GM19238 (cell line): ENCODE measurements at regions not wholly inside any gene's neighbourhood (a gene's known extent, or its start where the extent isn't known, plus 50 kb on each side); places are given as distances from the start of the nearest gene placed in this dataset.
"Not testable (repeated sequence)": the region's sequence is repeated elsewhere in the genome, so short reads cannot be mapped to it uniquely, and the experiment has no call there.

Source experiments
- DNase-seq: peaks from one replicate; pipeline ENCODE4 v3.0.0; 2011; ENCODE audit warnings: low spot score; ENCODE audit not compliant: insufficient read length

DNA sequence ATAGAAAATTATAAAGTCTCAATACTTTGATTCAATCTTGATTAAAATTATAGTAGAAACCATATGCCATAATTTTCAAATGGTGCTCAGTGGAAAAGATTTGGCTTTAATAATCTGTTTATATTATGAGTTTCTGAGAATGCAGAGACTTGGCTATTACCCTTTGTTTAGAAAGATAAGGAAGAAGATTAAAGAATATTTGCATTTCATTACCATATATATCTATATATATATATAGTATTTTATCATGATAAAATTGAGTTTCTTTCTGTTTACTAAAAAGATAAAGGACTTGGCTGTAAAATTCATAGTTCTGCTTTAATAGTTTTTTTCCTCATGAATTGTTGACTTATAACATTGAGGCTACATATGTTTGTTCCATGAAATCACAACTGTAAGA, 679.3 kb upstream of the MAP3K7 start:
- no peak for DNase-seq

- DNase-seq, result no peak
Observed at GRCh38 chr6:91243436-91243835, 656.6 kb upstream of the MAP3K7 start.

GRCh38 chr6:91242614-91242949, 655.7 kb upstream of the MAP3K7 start:
- DNase-seq, result no peak

DNA sequence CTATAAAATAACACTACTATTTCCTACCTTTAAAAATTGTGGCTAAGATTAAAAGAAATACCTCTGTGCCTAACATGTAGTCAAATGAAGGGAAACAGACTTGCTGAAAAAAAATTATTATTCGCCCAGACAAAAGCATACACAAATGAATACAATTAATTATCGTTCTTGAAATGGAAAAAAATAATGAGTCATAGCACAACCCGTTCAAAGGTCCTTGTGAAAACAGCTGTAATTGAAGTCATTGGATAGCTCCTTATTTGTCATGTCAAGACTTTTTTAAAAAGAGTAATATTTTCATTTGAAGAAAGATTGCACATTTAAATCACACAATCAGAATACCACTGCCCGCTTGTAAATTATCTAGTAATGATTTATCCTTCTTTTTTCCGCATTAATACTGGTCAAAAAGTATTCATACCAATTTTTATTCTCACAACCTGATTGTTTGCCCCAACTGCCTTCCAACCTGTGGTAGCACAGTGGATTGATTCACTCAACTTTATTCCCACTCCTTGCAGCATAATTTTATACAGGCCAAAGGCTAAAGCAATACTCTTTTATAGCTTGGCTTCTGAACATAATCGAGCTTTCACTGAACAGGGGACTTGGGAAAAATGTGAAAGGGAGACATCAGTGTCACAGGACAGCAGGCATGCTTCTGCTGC, 655.2 kb upstream of the MAP3K7 start:
- DNase-seq, result no peak

- no peak for DNase-seq
Observed at GRCh38 chr6:91240878-91241603, 654.2 kb upstream of the MAP3K7 start.

- no peak for DNase-seq
Observed at GRCh38 chr6:91221072-91221720, 634.3 kb upstream of the MAP3K7 start.

GRCh38 chr6:91213229-91213901, 626.5 kb upstream of the MAP3K7 start:
- DNase-seq, result no peak

DNA sequence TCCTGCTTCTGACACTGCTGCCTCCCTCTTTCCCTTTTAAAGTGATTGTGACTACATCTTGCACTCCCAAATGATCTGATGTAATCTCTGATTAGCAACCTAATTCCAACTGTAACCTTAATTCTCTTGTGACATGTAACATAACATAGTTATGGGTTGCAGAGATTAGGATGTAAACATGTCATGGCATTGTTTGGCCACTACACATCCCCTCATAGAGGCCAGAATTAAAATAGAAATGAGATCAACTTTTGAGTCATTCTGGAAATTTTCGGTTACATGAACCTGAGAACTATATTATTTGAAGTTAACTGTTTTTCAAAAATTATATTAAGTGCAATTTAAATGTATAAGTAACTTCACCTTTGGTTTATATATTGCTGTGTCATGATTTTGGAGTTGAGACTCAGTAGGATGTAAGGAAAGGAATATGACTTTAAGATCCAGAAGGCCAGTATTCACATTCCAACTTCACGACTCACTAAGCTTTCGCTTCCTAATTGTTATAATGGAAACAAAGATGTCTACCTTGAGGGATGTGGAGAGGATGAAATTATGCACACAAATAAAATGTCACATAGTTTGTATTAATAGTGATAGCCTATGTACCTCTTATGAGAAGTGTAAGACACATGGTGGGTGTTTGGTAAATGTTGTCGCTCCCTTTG, 611.9 kb upstream of the MAP3K7 start:
- no peak for DNase-seq

DNA sequence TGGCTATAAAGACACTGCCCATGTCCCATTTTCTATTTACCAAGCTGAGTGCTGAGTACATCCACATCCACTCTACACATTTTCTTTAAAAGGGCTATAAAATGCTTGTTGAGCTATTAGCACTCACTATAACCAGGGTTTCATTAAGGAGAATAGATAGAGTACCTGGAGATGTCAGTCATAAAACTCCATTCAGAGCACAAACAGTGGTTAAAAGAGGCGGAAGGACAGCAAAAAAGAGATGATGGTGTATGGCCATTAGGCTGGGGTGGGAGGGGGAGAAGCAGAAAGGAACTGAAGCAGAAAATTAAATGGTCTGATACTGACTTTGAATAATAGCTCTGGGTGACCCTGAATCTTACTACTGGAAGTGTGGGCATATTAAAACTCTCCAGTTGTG, 609.9 kb upstream of the MAP3K7 start:
- no peak for DNase-seq

DNA sequence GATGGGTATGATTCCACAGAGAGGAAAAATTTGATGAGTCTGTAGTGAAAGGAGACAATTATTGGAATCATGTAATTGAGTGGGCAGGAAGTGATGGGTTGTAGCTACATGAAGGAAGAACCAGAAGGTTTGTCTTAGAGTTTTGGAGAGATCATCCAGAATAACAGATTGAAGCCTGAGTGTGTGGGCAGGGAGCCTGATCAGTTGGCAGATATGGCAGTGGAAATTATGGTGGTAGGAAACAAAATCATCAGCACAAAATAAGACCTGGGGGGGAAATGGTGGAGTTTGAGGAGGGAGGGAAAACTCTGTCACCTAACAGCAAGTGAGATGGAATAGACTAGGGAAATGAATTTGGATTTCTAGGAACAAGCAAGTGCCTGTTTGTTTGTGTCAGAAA, 606.6 kb upstream of the MAP3K7 start:
- no peak for DNase-seq

- DNase-seq, result not testable (repeated sequence)
Observed at GRCh38 chr6:91190041-91190440, 603.2 kb upstream of the MAP3K7 start.

DNA sequence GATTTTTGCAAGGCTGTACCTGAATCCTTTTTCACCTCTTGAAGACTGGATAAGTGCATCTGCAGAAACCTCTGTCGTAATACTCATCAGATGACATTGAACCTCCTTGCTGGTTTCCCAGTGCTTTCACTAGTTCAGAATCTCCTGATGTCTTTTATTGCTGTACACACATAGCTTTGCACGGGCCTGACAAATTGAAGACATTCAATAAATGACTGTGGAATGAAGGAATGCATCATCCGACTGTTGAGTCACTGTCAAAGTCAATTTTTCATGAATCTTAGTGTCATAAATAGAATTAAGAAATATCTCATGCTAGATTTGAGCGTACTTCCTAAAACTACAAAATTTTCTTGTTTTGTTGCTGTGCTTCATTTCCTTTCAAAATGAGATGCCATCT, 598.2 kb upstream of the MAP3K7 start:
- DNase-seq, result no peak

DNA sequence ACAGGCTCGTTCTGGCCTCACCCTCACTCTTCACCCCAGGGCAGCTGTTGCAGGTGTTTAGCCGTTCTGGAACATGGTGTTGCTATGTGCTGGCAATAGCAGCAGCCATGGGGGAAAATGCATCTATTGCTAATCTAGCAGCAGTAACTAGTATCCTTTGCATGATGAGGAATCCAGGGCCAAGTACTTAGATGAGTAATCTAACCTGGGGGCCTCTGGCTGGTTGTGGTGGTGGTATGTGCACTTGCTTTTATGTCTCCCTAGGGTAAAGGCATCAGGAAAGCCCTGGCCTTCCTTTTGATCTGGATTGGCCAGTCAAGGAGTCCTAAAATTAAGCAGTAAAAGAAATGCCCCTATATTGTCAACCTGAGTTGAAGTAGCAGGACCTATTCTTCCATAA, 594.5 kb upstream of the MAP3K7 start:
- no peak for DNase-seq

DNA sequence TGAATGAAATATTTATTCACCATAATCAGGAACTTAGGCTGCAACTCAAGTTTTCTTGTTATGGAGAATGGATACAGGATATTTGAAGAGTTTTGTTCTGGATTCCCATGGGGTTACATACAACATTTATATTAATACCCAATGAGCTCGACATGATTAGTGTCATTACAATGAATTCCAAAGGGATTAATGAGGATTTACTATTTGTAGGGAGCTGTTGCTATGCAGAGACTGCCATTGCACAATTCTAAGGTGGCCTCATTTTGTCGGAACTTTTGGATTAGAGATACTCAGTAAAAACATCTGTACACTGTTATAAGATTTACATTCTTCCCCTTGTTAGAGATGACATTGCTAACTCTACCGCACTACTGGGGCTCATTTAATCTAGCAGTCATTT, 586.8 kb upstream of the MAP3K7 start:
- no peak for DNase-seq

DNA sequence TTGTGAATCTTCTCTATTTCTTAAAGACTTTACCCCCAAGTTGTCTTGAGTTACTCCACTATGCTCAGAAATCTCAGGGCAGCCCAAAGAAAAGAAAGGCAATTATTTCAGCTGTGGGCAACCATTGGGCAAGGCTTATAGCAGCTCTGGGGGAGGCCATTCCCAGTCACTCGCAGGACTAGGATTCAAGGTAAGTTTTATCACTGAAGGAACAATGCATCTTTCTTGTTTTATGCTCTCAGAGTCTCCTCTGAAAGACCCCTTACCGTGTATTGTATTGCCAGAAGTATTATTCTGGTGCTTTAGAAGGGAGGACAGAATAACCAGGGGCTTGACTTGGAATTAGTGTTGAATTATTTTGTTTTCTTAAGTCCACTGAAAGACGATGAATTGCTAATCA, 586.3 kb upstream of the MAP3K7 start:
- no peak for DNase-seq

DNA sequence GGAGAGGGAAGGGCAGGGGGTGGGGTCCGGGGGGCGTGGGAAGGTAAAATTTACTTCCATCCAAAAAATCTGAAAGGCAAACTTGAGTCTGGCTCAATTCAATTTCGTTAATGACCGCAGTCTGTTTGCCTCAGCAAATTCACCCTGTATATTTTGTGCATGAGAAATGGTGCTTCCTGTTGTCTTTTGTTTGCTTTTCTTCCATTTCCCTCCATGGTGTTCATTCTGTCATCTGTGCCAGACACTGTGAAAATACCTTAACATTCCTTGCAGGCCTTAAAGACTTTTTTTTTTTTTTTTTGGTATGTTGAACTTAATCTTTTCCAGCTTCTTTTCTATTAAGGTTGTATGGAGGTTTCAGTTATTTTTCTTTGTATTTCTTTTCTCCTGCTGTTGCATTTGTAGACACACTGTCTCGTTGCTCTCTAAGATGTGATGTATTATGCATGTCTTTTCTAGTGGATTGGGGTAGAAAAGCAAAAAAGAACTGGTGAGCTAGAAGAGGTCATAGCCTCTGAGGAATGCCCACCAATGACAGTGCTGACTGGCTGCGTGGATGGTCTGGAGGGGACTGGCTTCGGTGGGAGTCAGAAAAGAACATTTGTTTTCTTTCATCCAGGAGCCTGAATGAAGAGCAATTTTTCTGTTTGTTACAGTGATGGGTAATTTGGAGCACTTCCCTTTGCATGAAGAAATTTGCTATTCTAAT, 585.0 kb upstream of the MAP3K7 start:
- DNase-seq, result no peak

- no peak for DNase-seq
Observed at GRCh38 chr6:91167846-91168245, 581.0 kb upstream of the MAP3K7 start.

DNA sequence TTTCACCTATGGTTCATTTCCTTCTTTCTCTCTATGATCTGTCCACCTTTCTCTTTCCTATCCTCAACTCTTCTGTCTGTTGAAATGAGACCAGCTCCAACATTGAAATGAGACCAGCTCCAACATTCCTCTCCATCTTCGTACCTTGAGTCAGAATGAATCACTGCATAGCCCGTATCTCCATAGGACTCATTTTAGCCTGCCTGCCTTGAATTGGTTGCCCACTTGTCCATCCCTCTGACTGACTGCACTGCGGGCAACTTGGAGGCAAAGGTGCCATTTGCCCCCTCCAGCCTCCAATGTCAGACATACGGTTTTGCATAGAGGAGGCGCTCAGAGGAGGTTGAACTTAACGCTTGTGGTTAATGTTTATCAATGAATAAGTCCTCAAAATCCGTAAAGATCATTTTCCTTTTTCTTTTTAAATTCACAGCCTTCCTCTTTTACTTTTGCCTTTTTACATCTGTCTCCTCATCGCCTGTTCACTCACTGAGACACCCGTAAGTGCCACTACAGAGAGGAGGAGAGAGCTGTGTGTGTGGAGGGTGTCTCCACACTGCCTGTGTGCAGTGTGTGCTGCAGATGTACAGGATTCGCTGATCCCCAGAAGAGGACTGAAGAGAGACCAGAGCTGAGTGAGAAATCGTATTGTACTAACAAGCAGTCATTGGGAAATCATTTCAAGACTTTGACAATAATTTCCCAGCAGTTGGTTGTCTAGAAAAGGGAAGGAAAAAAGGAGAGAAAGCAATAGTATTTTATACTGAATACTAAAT, 579.6 kb upstream of the MAP3K7 start:
- no peak for DNase-seq

GRCh38 chr6:91164105-91164504, 577.2 kb upstream of the MAP3K7 start:
- DNase-seq, result no peak

- no peak for DNase-seq
Observed at GRCh38 chr6:91161246-91161645, 574.4 kb upstream of the MAP3K7 start.
